K562 (cell line): ENCODE measurements at regions not wholly inside any gene's neighbourhood (a gene's known extent, or its start where the extent isn't known, plus 50 kb on each side); places are given as distances from the start of the nearest gene placed in this dataset.

Experiments used
- ATAC-seq: fragments of 200-7000 bp; cut with Tn5 transposase; 3 replicates; pipeline ENCODE4 v1.9.1; 2020; ENCODE audit warnings: moderate library complexity
- BruUV-seq: library from RNA; stranded (reverse); fragments of 400-500 nt; replicated peaks from 2 replicates; lab custom pipeline; 2021; lab: Mats Ljungman, UMichigan
- CTCF ChIA-PET: fragments of 300-600 bp; formaldehyde crosslinking; extraction: SDS; loops from one replicate; lab custom pipeline; 2021; ENCODE audit warnings: low intra/inter-chr PET ratio; lab: Yijun Ruan, JAX
- POLR2A ChIA-PET: fragments of 300-600, 350-650 bp; sonication (Branson Sonifier 250); formaldehyde crosslinking; extraction: SDS; loops from one replicate; lab custom pipeline; 2021; ENCODE audit warnings: antibody characterized with exemption, inconsistent platforms; lab: Yijun Ruan, JAX
- DNase-seq, 4 experiments: peaks; one replicate each; pipeline versions ENCODE4 v3.0.0 to v3.0.0-alpha.2; 2011 to 2018; ENCODE audit warnings: low spot score in 3 of 4, mixed read lengths in 3 of 4; ENCODE audit errors: extremely low read depth in 1 of 4
- FAIRE-seq: peaks from 2 replicates; lab custom pipeline; 2011; peaks lifted over from hg19 to GRCh38; lab: Jason Lieb, UNC
- H2AFZ ChIP-seq: 2 replicates; pipeline ENCODE4 v1.6.0; 2011; ENCODE audit warnings: low read depth, low read length, control low read depth, inconsistent platforms
- H3K27ac ChIP-seq: fragments of 200-600 bp; 3 replicates; pipeline ENCODE4 v1.8.0; 2011; ENCODE audit warnings: low read depth, mild to moderate bottlenecking, control low read depth, inconsistent platforms, low read length, moderate library complexity, mixed read lengths; ENCODE audit errors: extremely low read depth
- H3K27me3 ChIP-seq, 2 experiments: fragments of 300-600 bp in 1 of 2; 2 replicates in 1 of 2; 3 replicates in 1 of 2; pipeline versions ENCODE4 v1.6.0 to v1.8.0; 2011; ENCODE audit warnings: inconsistent platforms in 2 of 2, low read length in 2 of 2, mild to moderate bottlenecking in 1 of 2, mixed read lengths in 1 of 2, moderate library complexity in 1 of 2; ENCODE audit not compliant: control insufficient read depth in 2 of 2, insufficient read depth in 2 of 2
- H3K36me3 ChIP-seq: fragments of 300-600 bp; 3 replicates; pipeline ENCODE4 v1.8.0; 2011; ENCODE audit warnings: mild to moderate bottlenecking, low read length, inconsistent platforms; ENCODE audit not compliant: control insufficient read depth, insufficient read depth
- H3K4me1 ChIP-seq, 2 experiments: fragments of 200-600 bp in 1 of 2; replicated peaks in 1 of 2; 2 replicates in 1 of 2; 3 replicates in 1 of 2; pipeline versions ENCODE4 v1.5.1 to v1.8.0; 2011; ENCODE audit warnings: inconsistent platforms in 2 of 2, low read length in 2 of 2, mild to moderate bottlenecking in 1 of 2, mixed read lengths in 1 of 2, moderate library complexity in 1 of 2; ENCODE audit not compliant: control insufficient read depth in 2 of 2, insufficient read depth in 2 of 2
- H3K4me2 ChIP-seq: 2 replicates; pipeline ENCODE4 v1.6.1; 2011; ENCODE audit warnings: low read length, control low read depth, inconsistent platforms, mixed read lengths; ENCODE audit not compliant: insufficient read depth
- H3K4me3 ChIP-seq: fragments of 200-600 bp; sonication (generic), shearing (Covaris generic); 2 replicates; pipeline ENCODE4 v1.5.1; 2016; ENCODE audit warnings: control low read depth, inconsistent platforms
- H3K79me2 ChIP-seq: fragments of 200-600 bp; 3 replicates; pipeline ENCODE4 v1.8.0; 2011; ENCODE audit warnings: low read length, inconsistent platforms; ENCODE audit not compliant: control insufficient read depth, insufficient read depth
- H3K9ac ChIP-seq, 2 experiments: 2 replicates each; pipeline versions ENCODE4 v1.6.0 to v1.6.1; 2011; ENCODE audit warnings: low read depth in 2 of 2, low read length in 2 of 2, control low read depth in 1 of 2, inconsistent platforms in 1 of 2, mild to moderate bottlenecking in 1 of 2, mixed read lengths in 1 of 2; ENCODE audit not compliant: insufficient read depth in 1 of 2
- H3K9me1 ChIP-seq: one replicate; pipeline ENCODE4 v1.6.0; 2011; ENCODE audit warnings: inconsistent platforms, mild to moderate bottlenecking, low read length, moderate library complexity; ENCODE audit not compliant: control insufficient read depth, insufficient read depth
- H3K9me3 ChIP-seq: replicated peaks from 2 replicates; pipeline ENCODE4 v1.5.1; 2011; ENCODE audit warnings: low read depth, low read length, inconsistent platforms; ENCODE audit not compliant: control insufficient read depth, insufficient read depth
- H4K20me1 ChIP-seq: replicated peaks from 2 replicates; pipeline ENCODE4 v1.6.1; 2011; ENCODE audit warnings: low read length, inconsistent platforms, mixed read lengths; ENCODE audit not compliant: control insufficient read depth, insufficient read depth
- CEBPG ChIP-seq, 3 experiments: fragments of 200-800 bp in 1 of 3; sonication (Bioruptor generic) in 1 of 3; sonication (generic) in 1 of 3; formaldehyde crosslinking in 1 of 3; IDR thresholded peaks in 2 of 3; conservative IDR thresholded peaks in 1 of 3; 2 replicates each; pipeline versions ENCODE4 v1.6.1 to v1.8.0; 2016 to 2022; ENCODE audit warnings: missing compliant biosample characterization in 2 of 3, missing genetic modification characterization in 2 of 3, mild to moderate bottlenecking in 1 of 3, missing genetic modification reagents in 1 of 3
- HDAC2 ChIP-seq: fragments of 450-650 bp; IDR thresholded peaks from 2 replicates; pipeline ENCODE4 v1.6.1; 2016; ENCODE audit warnings: mild to moderate bottlenecking
- HES1 ChIP-seq: fragments of 450-650 bp; IDR thresholded peaks from 2 replicates; pipeline ENCODE4 v1.6.1; 2016; ENCODE audit warnings: low read depth, mild to moderate bottlenecking, moderate library complexity
- HNRNPL ChIP-seq: fragments of 200-400 bp; formaldehyde crosslinking; IDR thresholded peaks from 2 replicates; pipeline ENCODE4 v1.6.1; 2017; ENCODE audit warnings: low read depth, mild to moderate bottlenecking, low read length
- HOMEZ ChIP-seq: fragments of 250-450 bp; sonication (Bioruptor Pico); IDR thresholded peaks from 2 replicates; pipeline ENCODE4 v1.4.0; 2020; ENCODE audit warnings: mild to moderate bottlenecking, moderate library complexity
- PRMT5 ChIP-seq: sonication (generic); formaldehyde crosslinking; IDR thresholded peaks from 2 replicates; pipeline ENCODE4 v1.5.0; 2020; ENCODE audit warnings: missing genetic modification reagents
- PTTG1 ChIP-seq: fragments of 450-650 bp; IDR thresholded peaks from 2 replicates; pipeline ENCODE4 v1.6.1; 2016; ENCODE audit warnings: low read depth, mild to moderate bottlenecking, missing genetic modification characterization, missing compliant biosample characterization
- SRF ChIP-seq, 2 experiments: fragments of 250-450, 450-650 bp in 1 of 2; sonication (Bioruptor Pico) in 1 of 2; sonication (generic) in 1 of 2; formaldehyde crosslinking; IDR thresholded peaks; 2 replicates each; pipeline versions ENCODE4 v1.5.0 to v1.5.1; 2020 to 2022; ENCODE audit warnings: mild to moderate bottlenecking in 1 of 2, missing genetic modification reagents in 1 of 2
- XRCC5 ChIP-seq: fragments of 200-400 bp; formaldehyde crosslinking; IDR thresholded peaks from 2 replicates; pipeline ENCODE4 v1.6.1; 2017; ENCODE audit warnings: low read depth, mild to moderate bottlenecking, low read length
- ZBED1 ChIP-seq: IDR thresholded peaks from 2 replicates; pipeline ENCODE4 v1.6.1; 2014
- ZNF766 ChIP-seq: fragments of 200-800 bp; sonication (Bioruptor generic); conservative IDR thresholded peaks from 2 replicates; pipeline ENCODE4 v1.6.1; 2016; ENCODE audit warnings: missing genetic modification characterization, missing compliant biosample characterization
- WGBS: fragments of 100-300 bp; shearing (Covaris generic); methylation state at CpG from one replicate; pipeline ENCODE4 v1.1.6; 2016; ENCODE audit warnings: low coverage, mixed read lengths; ENCODE audit not compliant: insufficient coverage; ENCODE audit errors: missing lambda C conversion rate; 5-methylcytosine and 5-hydroxymethylcytosine counted together
- in situ Hi-C: fragments of 300-500 bp; cut with MboI; formaldehyde crosslinking; loops from 4 replicates; pipeline ENCODE4 v1.15.0; 2018; ENCODE audit warnings: inconsistent platforms, mixed read lengths
- intact Hi-C: fragments of 100-400 bp; cut with micrococcal nuclease; formaldehyde crosslinking; loops from 2 replicates; pipeline ENCODE4 v1.14.2; 2022

DNA sequence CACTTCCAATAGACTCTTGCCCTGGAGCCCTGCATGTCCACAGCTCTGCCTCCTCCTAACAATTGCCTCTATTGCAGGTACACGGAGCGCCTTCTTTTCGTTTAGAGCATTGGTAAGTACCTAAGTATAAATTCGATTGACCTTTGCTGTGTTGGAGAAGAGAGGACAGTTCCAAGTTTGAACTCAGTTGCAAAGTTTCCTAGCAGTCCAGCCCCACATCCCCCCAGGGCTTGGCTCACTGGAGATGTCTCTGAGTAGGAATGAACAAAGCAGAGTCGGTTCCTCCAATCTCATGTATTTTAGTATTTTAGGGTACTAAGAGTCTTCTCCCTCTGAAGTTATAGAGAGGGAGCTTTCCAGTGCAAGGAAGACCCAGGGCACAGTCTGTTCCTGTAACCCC is 238.9 kb upstream of the AJAP1 start (continued):
- TF ChIP-seq HOMEZ: no peak

GRCh38 chr1:4416189-4416588 is 238.2 kb upstream of the AJAP1 start:
- no peak overlapping the region for H3K4me2 ChIP-seq
- no peak for DNase-seq
- intact Hi-C loops (no loop called here), in situ Hi-C loops (no loop called here)
- no peak for FAIRE-seq
- no peaks in the 10 kb centered on the region for H3K4me1 ChIP-seq
- 6% methylated on average over 5 of the region's 5 CpGs for WGBS
- TF ChIP-seq SRF (CRISPR knock-in tag; IDR thresholded peaks at IDR 0.05) (no peak), XRCC5 (no peak), HES1 (no peak), ZBED1 (no peak), PTTG1 (tag) (no peak), PRMT5 (CRISPR knock-in tag) (no peak), CEBPG (CRISPR knock-in tag; IDR thresholded peaks at IDR 0.05) (no peak), CEBPG (tag; conservative IDR thresholded peaks at IDR 0.05 in 1 of 2, IDR thresholded peaks at IDR 0.05 in 1 of 2) (no peak), HOMEZ (no peak), HDAC2 (no peak), HNRNPL (no peak), ZNF766 (CRISPR knock-in tag) (no peak)
- no peaks in the 10 kb centered on the region for H3K9me3 ChIP-seq
- no peak overlapping the region for H2AFZ ChIP-seq
- no peaks in the 10 kb centered on the region for H3K9me1 ChIP-seq
- H4K20me1 ChIP-seq: no peaks in the 10 kb centered on the region
- POLR2A ChIA-PET: no interaction called here
- no peak overlapping the region for H3K9ac ChIP-seq
- BruUV-seq: no TSS peak
- no peaks in the 10 kb centered on the region for H3K79me2 ChIP-seq
- CTCF ChIA-PET: no interaction called here
- no peaks in the 10 kb centered on the region for H3K36me3 ChIP-seq
- no peak for ATAC-seq
- no peak overlapping the region for H3K4me3 ChIP-seq
- H3K27me3 ChIP-seq: no peaks in the 10 kb centered on the region; a peak in 1 of 5 replicates
- no peak overlapping the region for H3K27ac ChIP-seq
